NCI-H510A treated with DMSO at 0.1 percent for 48 hours (cell line): ENCODE measurements at regions not wholly inside any gene's neighbourhood (a gene's known extent, or its start where the extent isn't known, plus 50 kb on each side); places are given as distances from the start of the nearest gene placed in this dataset.
A peak's percentile ranks its signal among the peaks of the same experiment; 100 is the strongest.
"Not testable (repeated sequence)": the region's sequence is repeated elsewhere in the genome, so short reads cannot be mapped to it uniquely, and the experiment has no call there.

Experiments
- DNase-seq: peaks from one replicate; lab custom pipeline; 2025; lab: John Stamatoyannopoulos, UW

DNA sequence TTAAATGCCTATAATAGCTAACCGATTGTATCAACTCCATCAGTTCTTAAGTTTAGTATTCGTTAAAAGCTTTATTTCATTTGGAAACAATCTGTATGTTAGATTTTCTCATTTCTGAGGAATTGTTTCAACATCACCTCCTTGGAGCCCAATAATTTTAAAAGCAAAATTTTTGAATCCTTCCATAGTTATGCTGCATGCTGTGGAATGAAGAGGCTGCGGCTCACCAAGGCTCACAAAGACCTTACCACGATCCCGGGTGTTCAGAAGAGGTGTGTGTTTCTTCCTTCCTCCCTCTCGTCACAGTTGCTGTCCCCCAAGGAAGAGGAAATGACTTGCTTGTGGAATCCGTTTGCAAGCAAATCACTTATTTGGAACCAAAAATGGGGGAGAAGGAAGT lies 143.8 kb downstream of the FGF1 start:
- DNase-seq, result no peak

DNA sequence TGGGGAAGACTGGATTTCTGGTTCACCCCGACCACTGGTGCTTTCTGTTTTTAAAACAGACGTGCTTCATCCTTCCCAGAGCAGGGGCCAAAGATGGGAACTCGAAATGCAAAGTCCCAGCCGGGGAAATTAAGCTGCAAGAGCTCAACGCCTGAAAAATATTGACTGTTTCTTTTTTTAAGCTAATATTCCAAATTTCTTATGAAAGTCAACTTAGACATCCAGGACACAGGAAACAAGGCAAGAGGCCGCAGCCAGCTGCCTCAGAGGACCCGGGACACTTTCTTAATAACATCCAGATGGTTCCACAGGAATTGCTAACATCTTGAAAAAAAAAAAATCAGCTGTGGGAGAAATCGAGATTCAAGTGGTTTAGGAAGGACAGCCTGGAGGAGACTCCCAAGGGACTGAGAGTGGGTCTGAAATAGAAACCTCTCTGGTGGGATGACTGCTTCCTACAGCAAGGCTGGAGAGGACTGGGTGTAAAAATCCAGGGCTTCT lies 144.9 kb downstream of the FGF1 start:
- DNase-seq, result no peak

DNA sequence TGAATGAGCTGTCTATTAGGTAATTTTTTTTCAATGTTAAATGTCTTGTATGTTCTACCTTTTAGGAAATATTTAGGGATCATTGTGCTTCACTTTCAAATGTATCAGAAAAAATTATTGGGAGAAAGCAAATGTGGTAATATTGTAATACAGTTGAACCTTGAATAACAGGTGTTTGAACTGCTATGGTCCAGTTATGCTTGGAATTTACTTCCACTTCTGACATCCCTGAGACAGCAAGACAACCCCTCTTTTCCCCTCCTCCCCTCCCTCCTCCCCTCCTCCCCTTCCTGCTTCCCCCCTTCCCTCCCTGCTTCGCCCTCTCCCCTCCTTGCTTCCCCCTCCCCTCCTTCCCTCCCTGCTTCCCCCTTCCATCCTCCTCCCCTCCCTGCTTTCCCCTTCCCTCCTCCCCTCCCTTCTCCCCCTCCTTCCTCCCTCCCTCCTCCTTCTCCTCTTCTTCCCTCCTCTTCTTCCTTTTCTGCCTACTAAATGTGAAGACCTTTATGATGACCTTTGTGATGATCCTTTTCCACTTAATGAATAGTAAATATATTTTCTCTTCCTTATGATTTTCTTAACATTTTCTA lies 146.6 kb downstream of the FGF1 start:
- DNase-seq, result no peak

DNA sequence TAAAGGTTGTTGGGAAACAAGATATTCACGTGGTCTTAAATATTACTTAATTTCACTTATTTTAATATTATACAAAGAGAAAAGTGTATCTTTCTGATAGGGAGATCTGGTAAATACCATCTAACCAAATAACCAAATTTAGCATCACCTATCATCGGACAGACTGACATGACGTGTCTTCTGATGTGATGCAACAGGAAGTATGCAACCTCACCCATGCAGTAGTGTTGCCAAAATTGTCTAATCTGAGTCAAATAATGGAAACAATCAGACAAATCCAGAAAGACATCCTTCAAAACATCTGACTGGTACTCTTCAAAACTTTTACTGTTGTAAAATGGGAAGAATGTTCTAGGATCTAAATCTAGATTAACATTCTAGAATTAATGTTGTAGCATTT lies 148.0 kb downstream of the FGF1 start:
- DNase-seq, result no peak

DNA sequence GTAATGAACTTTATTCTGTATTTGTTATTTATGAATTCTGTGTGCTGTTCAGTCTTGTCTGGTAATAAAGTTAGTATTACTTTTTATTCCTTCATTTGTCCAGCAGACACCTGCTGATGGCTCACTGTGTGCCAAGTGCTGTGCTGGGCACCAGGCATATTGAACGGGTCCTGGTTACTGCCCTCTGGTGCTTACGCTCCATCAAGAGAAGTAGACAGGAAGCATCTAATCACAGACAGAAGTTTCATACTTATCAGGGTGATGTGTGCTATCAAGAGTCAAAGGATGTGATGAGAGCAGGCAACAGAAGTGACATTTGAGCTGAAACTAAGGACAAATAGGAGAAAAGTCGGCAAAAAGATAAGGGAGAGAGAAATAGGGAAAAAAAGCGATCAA lies 153.1 kb downstream of the FGF1 start:
- no peak for DNase-seq

DNA sequence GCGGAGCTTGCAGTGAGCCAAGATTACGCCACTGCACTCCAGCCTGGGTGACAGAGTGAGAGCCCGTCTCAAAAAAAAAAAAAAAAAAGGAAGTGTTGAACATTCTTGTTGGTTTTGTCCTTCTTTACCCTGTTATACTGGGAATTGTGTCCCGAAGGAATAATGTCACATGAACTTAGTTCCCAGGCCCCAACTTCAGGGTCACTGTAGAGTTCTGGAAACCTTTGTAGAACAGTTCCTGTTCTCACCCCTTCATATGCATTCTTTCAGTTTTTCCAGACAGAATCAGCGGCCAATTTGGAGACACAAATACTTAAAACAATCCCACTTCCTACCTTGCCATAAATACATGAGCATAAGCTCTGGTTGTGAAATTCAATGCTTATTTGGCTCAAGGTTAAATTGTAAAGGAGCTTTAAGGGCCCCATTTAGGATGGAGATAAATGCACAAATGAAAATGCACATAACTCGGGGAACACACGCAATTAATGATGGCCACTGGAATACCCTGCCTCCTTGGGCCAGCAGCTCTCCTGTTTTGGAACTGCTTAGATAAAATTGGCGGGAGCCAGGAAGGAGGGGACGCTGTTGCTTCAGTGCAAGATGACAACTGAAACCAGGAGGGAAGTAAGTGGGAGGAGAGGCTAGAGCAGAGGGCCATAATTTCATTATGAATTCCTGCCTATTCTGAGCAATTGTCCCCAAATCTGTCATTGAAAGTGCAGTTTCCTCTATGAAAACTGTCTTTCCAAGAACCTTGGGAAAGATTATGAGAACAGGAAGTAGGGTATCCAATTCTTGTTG lies 153.7 kb downstream of the FGF1 start:
- no peak for DNase-seq

DNA sequence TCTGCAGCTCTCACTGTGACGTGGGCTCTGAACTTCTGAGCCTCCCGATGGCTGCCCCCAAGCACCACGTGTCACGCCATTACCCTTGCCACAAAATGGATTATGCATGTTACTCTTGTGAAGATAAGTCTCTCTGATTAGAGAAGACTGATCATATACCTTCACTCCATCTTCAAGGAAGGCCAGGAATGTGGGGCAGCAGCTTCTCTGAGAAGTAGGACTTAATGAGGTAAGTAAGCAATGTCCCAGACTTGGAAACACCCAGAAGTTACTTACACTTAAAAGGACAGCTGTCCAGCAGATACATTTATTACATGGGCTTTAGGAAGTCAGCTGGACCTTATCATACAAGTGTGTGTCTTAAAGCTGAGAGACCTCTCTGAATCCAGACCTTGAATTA lies 155.0 kb downstream of the FGF1 start:
- DNase-seq, result no peak

DNA sequence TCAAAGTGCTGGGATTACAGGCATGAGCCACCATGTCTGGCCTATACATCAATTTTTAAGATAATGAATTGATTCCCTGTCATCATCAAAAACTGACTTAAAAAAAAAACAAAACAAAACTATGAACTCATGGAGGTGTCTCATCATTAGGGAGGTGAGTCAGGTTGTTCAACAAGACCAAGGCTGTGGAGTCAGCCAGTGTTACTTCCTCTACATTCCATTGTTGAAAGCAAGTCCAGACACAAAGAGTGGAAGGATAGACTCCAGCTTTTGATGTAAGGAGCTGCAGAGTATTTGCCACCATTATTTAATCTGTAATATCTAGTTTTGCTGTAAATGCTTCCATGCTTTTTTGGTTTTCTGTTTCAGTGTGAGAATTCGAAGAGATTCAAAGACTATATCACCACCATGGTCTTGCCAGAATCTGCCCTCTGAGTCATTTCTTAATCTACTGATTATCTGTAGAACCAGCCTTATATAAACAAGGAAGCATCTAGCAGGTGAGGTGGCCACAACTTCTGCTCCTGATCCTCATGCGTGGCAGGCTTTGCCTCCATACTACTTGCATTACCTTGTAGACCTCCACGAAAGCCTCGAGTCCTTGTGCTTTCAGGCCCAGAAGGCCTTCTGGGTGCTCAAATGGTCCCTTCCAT lies 156.1 kb downstream of the FGF1 start:
- DNase-seq, result no peak

DNA sequence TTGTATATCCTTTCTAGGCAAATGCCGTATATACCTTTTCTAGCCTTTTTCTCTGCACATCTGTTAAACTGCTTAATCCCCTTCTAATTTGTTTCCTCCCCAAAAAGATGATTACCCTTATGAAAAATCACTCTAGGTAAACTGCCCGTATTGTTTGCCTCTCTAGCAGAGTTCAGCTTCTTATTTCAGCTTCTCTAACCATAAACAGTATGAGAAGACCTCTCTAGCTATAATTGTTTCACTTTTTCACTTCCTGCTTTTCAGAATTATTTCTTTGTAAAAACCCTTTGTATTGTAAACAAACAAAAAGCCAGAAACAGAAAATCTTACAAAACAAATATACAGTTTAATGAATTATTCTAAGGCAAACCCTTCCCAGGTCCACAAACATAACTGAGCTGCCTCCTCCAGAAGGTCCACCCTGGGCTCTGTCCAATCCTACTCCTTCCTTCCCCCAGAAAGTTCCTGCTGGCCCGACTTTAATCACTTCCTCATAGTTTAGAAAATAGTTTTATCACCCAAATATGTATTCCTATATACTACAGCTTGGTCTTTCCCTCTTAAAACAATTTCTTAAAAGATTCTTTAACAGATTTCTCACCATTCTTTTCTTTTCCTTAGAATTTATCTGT lies 158.1 kb downstream of the FGF1 start:
- DNase-seq, result no peak

DNA sequence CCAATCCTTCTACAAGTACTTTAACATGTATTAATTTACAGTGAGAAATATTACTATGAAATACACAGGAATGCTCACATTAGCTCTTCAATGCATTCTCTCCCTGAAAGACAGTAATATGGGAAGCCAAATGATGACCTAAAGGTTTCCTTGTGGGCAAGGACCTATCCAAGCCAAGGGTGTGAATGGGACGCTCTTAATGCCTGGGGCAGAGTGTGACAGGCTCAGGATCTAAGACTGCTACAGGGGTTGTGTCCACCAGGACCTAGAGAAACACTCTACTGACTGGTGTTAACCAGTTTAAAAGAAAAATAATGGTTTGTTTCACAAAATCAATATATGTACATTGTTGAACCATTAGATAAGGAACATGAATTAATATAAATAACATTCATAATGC lies 158.7 kb downstream of the FGF1 start:
- no peak for DNase-seq

DNA sequence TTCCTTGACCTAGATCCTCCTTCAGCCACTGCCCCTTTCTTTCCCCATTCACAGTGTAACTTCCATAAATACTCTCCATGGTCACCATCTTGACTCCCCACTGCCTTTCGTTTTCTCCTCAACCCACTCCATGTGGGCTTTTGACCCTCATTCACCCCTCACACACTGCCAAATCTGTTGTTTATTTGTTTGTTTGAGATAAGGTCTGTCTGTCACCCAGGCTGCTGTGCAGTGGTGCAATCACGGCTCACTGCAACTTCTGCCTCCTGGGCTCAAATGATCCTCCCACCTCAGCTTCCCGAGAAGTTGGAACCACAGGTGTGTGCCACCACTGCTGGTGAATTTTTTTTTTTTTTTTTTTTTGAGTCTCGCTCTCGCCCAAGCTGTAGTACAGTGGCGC lies 162.9 kb downstream of the FGF1 start:
- DNase-seq, result no peak

DNA sequence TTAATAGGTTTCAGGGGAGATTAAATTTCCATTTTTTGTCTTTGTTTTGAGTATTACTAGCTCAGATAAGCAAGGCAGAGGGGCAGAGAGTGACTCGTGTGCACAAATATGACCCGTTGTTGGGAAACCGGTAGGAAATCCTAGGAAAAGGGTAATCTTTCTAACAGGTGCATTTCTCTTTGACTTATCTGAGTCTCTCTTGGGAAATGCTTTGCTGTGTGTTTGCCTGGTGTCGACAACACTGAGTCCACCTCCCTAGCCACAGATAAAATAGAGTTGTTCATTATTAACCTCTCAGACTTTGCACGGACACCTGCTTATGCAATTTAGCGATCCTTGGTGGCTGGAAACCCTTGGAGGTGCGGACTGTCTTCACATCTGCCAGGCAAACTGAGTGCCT lies 164.2 kb downstream of the FGF1 start:
- no peak for DNase-seq

DNA sequence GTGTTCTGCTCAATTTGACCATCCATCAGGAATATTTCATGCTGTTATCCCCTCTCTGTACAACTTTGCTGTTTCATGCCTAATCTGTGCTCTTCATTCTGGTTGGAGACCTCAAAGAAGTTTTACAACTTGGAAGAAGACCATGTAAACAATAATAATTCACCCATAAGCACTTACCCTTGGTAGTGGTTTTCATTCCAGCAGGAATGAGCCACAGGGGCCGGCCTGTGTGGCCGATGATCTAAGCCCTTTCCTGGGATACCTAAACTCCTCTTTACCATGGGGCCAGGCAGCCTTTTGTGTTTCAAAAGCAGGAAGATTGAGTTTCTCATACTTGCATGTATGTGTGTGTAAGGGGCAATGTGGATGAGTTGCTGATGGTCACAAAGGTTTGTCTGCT lies 165.0 kb downstream of the FGF1 start:
- no peak for DNase-seq

DNA sequence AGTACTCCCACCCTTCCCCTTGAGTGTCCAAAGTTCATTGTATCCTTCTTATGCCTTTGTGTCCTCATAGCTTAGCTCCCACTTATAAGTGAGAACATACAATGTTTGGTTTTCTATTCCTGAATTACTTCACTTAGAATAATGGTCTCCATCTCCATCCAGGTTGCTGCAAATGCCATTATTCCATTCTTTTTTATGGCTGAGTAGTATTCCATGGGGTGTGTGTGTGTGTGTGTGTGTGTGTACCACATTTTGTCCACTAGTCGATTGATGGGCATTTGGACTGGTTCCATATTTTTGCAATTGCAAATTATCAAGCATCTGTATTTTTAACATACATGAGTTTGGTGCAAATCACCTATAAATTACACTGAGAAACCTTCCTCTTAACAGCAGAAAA lies 166.0 kb downstream of the FGF1 start:
- DNase-seq, result not testable (repeated sequence)

DNA sequence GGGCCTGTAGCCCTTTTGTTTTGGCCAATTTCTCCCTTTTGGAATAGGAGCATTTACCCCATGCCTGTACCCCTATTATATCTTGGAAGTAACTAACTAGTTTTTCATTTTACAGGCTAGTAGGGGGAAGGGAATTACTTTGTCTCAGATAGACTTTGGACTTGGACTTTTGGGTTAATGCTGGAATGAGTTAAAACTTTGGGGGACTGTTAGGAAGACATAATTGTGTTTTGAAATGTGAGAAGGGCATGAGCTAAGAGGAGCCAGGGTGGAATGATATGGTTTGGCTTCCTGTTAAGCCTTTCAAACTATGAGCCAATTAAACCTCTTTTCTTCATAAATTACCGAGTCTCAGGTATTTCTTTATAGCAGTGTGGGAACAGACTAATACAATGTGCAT lies 168.1 kb downstream of the FGF1 start:
- DNase-seq, result no peak

DNA sequence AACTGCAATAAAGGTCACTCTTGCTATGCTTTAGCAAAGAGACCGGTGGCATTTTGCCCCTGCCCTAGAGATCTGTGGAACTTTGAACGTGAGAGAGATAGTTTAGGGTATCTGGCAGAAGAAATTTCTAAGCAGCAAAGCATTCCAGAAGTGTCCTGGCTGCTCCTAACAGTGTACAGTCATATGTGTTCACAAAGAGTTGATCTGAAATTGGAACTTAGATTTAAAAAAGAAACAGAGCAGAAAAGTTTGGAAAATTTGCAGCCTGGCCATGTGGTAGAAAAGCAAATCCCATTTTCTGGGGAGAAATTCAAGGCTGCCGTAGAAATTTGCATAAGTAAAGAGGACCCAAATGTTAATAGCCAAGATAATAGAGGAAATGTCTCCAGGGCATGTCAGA lies 169.2 kb downstream of the FGF1 start:
- DNase-seq, result no peak

DNA sequence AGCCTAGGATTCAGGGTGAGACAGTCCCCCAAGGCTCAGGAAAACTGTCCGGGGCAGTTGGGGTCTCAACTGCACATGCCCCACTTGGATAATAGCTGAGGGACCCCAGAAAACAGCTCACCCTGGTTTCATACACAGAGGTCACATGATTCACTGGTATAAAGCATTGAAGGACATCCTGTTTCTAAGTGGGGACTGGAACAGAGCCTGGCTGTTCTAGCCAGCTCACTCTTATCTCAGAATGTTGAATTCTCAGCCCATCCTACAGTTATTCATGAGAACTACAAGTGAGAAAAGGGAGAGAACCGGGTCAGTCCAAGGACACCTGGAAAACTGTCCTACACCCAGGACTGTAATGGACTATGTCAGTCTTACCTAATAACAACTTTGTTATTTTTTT lies 170.9 kb downstream of the FGF1 start:
- DNase-seq, result no peak

DNA sequence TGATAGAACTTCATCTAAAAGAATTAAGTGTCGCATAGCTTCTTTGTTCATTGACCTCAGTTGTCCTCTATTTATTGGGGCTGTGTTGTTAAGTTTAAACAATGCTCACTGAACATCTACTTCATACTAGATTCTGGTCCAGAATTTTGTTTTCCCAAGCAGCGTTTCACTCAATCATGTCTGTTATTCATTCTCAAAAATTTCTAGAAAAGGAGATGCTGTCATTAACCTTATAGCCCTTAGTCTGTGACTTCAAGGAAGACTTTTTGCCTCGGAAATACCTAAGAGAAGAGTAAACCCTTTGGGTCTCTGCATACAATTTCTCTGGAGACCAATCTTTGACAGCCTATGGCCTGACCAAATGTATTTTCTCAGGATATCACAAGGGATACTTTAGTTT lies 171.7 kb downstream of the FGF1 start:
- no peak for DNase-seq

DNA sequence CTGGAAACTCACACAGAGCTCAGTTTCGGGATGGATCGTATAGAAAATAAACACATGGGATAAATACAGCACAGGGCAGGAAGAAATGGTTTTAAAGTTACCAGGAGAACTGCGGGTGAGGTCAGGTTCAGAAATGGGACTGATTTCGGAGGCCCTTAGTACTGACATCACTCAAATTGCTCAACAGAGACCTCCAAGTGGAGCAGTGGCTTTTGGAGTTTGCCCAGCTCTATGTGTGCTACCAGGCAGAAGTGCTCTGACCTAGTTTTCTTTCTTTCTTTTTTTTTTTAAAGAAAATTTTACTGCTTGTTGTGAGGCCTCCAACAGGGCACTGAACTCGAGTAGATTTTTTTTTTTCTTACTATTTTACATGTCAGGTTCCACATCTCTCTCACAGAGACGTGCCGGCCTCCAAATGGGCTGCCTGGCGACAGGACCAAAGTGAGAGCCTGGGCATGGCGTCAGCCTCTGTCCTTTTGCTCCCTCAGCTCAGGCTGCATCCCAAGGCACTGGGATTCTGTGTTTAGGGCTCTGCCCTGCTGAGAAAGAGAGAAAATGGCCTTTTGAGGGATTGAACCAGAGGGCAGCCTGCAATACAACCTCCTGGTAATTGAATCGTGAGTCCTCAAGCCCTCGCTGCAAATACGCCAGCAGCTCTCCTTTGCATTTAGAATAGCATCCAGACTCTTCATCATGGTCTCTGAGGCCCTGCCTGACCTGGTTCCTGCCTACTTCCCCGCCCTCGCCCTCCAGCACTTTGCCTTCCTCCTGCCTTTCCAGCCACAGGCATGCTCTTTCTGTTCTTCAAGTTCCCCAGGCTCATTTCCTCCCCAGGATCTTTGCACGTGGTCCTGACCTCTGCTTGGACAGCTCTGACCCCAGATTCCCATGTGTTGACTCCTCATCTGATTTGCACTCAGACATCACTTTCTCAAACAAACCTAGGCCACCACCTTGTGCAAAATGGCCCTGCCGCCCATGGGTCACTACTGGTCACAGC lies 173.5 kb downstream of the FGF1 start:
- no peak for DNase-seq

DNA sequence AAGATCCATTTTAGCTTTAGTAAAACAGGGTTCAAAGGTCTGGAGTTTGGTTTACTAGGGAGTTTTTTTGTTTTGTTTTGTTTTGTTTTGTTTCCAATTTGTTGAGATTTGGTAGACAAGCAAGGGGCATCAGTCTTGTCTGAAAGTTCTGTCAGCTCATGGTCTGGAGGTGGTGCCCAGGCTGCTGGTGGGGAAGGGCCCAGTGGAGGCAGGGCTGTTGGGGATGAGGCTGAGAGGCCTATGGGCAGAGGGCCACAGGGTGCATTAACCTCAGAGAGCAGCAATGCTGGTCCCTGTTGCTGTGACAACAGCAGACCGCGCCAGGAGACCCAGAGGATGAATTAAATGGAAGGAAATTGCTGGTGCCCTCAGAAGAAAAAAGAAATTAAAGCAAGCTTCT lies 174.5 kb downstream of the FGF1 start:
- DNase-seq, result no peak

DNA sequence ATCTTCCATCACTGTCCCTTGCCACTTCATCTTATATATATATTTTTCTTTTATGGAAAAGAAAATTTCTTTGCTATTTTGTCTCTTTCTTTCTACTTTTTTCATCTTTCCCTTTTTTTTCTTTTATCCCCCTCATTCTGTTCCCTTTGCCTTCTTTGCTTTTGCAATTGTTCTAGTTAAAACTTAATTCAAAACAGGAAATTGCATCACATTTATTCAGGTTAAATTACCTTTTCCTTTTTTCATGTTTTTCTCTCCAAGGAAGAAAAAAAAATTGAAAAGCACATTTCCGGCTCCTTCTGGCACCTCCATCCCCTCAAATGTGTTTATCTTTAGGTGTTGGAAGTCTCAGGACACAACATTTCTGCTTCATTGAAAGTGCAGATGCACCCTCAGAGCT lies 176.9 kb downstream of the FGF1 start:
- no peak for DNase-seq

DNA sequence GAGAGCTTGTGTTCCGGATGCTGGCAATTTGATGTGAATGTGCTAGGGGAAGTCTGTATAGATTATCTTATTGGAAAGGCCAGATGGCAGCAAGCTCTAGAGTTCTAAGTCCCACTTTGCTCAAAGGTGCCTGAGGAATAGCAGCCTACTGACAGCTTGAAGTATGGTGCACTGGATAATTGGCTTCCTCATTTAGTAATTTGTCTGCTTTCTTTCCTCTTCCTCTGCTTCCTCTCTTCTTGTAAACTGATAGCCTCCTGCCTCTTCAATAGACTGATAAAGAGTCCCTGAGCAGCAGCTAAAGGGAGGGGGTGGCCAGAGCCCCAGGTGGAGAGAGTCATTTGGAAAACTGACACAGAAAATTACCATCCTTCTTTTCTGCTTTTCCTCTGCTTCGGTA lies 177.3 kb downstream of the FGF1 start:
- DNase-seq, result peak; percentile 9
